ENCODE measurements at regions not wholly inside any gene's neighbourhood (a gene's known extent, or its start where the extent isn't known, plus 50 kb on each side); places are given as distances from the start of the nearest gene placed in this dataset.

DNA sequence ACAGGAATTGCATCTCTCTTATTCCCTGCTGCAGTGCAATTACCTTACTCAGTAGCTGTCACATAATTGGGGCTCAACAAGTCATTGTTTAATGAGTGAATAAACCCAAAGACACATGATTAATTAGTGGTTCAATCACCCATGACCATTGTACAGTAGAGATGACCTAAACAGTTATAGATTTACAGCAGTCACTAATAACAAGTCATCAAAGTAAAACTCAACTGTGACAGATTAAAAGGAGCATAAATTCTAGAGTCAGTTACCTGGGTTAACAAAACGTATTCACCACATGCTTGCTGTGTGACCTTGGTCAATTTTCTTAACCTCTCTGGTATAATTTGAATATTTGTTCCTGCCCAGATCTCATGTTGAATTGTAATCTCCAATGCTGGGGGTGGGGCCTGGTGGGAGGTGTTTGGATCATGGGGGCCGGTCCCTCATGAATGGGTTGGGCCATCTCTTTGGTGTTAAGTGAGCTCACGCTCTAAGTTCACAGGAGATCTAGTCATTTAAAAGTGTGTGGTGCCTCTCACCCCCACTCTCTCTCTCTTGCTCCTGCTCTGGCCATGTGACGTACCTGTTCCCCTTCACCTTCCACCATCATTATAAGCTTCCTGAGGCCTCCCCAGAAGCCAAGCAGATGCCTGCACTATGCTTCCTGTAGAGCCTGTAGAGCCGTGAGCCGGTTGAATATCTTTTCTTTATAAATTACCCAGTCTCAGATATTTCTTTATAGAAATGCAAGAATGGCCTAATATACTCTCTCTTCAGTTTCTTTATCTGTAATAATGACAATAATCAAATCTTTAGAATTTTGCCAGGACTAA, 141.9 kb upstream of the PLEKHG7 start:
- Histone ChIP-seq H3K27me3 (ENCODE audit: control insufficient read depth in 1 of 2, insufficient read depth in 2 of 2, low read length in 2 of 2) (no peaks in the 10 kb centered on the region), H3K4me1 (ENCODE audit: insufficient read depth, low read length) (peaks cover 25% of the 10 kb centered on the region), H3K9me3 (ENCODE audit: low read length) (no peaks in the 10 kb centered on the region), H3K9ac (ENCODE audit: low read length) (no peak overlapping the region), H3K4me3 (ENCODE audit: low read depth in 1 of 2, low read length in 2 of 2) (no peak overlapping the region), H3K27ac (ENCODE audit: low read depth, low read length) (peak overlapping the region; percentile 45), H3K36me3 (ENCODE audit: insufficient read depth, low read length) (no peaks in the 10 kb centered on the region)

DNA sequence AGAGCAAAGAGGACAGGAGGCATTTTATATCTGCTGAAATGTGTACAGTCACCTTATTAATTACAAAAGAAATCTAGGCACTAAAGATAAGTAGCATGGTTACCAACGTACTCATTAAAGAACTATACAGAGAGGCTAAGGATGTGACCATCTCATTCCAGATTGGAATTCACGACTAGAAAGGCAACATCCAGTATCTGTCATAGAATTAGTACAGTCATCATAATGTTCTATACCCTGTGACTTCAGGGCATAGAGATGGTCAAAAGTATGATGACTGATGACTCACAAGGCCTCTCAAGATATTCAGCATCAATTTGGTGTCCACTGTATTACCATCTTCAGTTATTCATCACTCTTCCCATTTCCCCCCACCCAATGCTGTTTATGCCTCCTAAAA, 144.0 kb upstream of the PLEKHG7 start:
- H3K9ac ChIP-seq (ENCODE audit: low read length): no peak overlapping the region
- no peak overlapping the region for H3K4me3 ChIP-seq (ENCODE audit: low read depth in 1 of 2, low read length in 2 of 2)
- H3K36me3 ChIP-seq (ENCODE audit: insufficient read depth, low read length): no peaks in the 10 kb centered on the region
- peaks cover 36% of the 10 kb centered on the region for H3K4me1 ChIP-seq (ENCODE audit: insufficient read depth, low read length)
- no peaks in the 10 kb centered on the region for H3K9me3 ChIP-seq (ENCODE audit: low read length)
- H3K27ac ChIP-seq (ENCODE audit: low read depth, low read length): no peak overlapping the region
- H3K27me3 ChIP-seq (ENCODE audit: control insufficient read depth in 1 of 2, insufficient read depth in 2 of 2, low read length in 2 of 2): no peaks in the 10 kb centered on the region

DNA sequence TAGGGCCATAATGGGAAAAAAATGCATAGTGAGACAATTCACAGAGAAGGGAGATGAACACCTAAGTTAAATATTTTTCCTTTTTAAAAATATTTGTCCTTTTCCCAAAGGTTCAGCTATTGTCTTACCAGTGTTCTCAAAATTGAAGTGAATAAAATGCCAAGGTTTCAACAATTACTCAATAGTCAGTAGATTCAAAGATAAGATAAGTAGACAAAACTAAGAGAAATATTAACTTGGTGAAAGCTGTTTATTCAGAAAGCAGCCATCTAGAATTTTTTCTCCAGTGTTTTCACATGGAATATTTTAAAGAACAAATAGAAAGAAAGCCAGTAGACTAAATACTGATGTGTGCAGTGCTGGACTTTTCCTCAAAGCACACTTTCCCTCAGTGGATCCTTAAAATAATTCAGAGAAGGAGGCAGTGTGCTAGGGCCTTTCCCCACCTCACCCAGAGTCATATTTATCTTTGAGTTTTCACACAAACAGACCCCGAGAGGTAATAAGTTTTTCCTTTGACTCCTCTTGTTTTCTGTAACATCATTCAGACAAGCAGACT, 144.5 kb upstream of the PLEKHG7 start:
- Histone ChIP-seq H3K4me3 (ENCODE audit: low read depth in 1 of 2, low read length in 2 of 2) (no peak overlapping the region), H3K27ac (ENCODE audit: low read depth, low read length) (no peak overlapping the region), H3K27me3 (ENCODE audit: control insufficient read depth in 1 of 2, insufficient read depth in 2 of 2, low read length in 2 of 2) (no peaks in the 10 kb centered on the region), H3K4me1 (ENCODE audit: insufficient read depth, low read length) (peaks cover 36% of the 10 kb centered on the region), H3K36me3 (ENCODE audit: insufficient read depth, low read length) (no peaks in the 10 kb centered on the region), H3K9me3 (ENCODE audit: low read length) (no peaks in the 10 kb centered on the region), H3K9ac (ENCODE audit: low read length) (no peak overlapping the region)

DNA sequence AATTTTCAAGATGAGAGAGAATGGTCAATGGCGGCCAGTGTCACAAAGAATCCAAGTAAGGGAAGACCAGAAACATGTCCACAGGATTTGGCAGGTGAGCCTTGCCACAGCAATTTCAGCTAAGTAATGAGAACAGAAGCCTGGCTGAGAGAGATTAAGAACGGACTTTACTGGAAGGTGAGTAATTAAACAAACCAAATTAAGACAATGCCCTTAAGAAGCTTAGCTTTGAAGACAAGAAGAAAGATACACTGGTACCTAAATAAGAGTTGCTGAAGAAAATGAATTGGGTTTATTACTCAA, 145.4 kb upstream of the PLEKHG7 start:
- no peaks in the 10 kb centered on the region for H3K9me3 ChIP-seq (ENCODE audit: low read length)
- no peak overlapping the region for H3K27ac ChIP-seq (ENCODE audit: low read depth, low read length)

DNA sequence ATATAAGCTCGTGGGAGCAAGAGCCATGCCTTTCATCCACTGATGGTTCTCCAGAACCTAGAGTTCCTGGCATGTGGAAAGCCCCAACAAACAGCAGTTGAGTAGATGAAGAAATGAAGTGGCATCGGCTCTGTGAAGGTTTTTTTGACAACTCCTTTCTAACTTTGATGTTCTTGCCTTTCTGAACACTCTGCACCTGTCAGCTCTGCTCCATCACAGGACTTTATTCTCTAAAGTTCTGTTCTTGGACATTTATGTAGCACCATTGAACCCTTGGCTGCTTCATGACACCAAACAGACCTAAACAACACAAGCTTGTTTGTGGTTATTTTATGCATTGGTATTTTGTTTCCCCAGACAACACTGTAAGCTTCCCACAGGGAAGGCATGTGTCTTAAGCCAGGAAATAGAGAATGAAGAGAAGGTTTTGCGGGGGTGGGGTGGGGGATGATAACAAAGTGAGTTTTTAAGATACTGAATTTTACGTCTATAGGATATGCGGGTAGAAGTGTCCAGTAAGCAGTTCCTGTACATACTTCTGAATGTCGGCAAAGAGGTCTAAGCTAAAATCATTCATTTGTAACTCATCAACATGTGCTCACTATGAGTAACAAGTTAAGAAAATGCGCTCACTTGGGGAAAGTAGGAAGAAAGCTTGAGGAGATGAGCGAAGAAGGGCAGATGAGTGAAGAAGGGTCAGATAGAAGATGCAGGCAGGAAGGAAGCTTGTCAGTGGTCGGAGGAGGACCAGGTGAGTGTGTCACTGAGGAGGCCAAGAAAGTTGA, 146.0 kb upstream of the PLEKHG7 start:
- peaks cover 27% of the 10 kb centered on the region for H3K4me1 ChIP-seq (ENCODE audit: insufficient read depth, low read length)
- no peak overlapping the region for H3K4me3 ChIP-seq (ENCODE audit: low read depth in 1 of 2, low read length in 2 of 2)
- H3K27me3 ChIP-seq (ENCODE audit: control insufficient read depth in 1 of 2, insufficient read depth in 2 of 2, low read length in 2 of 2): no peaks in the 10 kb centered on the region
- no peak overlapping the region for H3K9ac ChIP-seq (ENCODE audit: low read length)
- H3K36me3 ChIP-seq (ENCODE audit: insufficient read depth, low read length): no peaks in the 10 kb centered on the region
- no peak overlapping the region for H3K27ac ChIP-seq (ENCODE audit: low read depth, low read length)
- no peaks in the 10 kb centered on the region for H3K9me3 ChIP-seq (ENCODE audit: low read length)

More for the DNA sequence above, 145.4 kb upstream of the PLEKHG7 start:
- peaks cover 32% of the 10 kb centered on the region for H3K4me1 ChIP-seq (ENCODE audit: insufficient read depth, low read length)
- H3K36me3 ChIP-seq (ENCODE audit: insufficient read depth, low read length): no peaks in the 10 kb centered on the region
- H3K9ac ChIP-seq (ENCODE audit: low read length): no peak overlapping the region
- H3K4me3 ChIP-seq (ENCODE audit: low read depth in 1 of 2, low read length in 2 of 2): no peak overlapping the region
- H3K27me3 ChIP-seq (ENCODE audit: control insufficient read depth in 1 of 2, insufficient read depth in 2 of 2, low read length in 2 of 2): no peaks in the 10 kb centered on the region

DNA sequence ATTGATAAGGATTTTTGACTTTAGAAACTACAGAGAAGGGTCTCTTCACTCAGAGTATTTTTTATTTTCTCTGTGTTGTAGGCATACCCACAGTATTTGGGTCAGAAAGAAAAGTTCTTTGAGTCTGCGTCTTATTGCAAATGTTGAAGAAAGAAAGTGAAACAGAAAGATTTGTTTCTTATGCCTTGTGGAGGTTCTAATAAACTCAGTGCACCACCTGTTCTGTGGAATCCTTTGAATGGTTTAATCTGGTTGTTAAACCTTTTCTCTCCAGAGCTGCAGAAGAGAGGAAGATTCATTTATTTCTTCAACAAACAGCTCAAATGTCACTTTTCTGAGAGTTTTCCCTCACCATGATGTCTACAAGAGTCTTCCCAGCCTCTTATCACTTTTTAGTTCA, 146.6 kb upstream of the PLEKHG7 start:
- no peak overlapping the region for H3K9ac ChIP-seq (ENCODE audit: low read length)
- no peaks in the 10 kb centered on the region for H3K9me3 ChIP-seq (ENCODE audit: low read length)
- H3K36me3 ChIP-seq (ENCODE audit: insufficient read depth, low read length): no peaks in the 10 kb centered on the region
- no peak overlapping the region for H3K27ac ChIP-seq (ENCODE audit: low read depth, low read length)
- no peak overlapping the region for H3K4me3 ChIP-seq (ENCODE audit: low read depth in 1 of 2, low read length in 2 of 2)
- H3K27me3 ChIP-seq (ENCODE audit: control insufficient read depth in 1 of 2, insufficient read depth in 2 of 2, low read length in 2 of 2): no peaks in the 10 kb centered on the region
- peaks cover 20% of the 10 kb centered on the region for H3K4me1 ChIP-seq (ENCODE audit: insufficient read depth, low read length)

DNA sequence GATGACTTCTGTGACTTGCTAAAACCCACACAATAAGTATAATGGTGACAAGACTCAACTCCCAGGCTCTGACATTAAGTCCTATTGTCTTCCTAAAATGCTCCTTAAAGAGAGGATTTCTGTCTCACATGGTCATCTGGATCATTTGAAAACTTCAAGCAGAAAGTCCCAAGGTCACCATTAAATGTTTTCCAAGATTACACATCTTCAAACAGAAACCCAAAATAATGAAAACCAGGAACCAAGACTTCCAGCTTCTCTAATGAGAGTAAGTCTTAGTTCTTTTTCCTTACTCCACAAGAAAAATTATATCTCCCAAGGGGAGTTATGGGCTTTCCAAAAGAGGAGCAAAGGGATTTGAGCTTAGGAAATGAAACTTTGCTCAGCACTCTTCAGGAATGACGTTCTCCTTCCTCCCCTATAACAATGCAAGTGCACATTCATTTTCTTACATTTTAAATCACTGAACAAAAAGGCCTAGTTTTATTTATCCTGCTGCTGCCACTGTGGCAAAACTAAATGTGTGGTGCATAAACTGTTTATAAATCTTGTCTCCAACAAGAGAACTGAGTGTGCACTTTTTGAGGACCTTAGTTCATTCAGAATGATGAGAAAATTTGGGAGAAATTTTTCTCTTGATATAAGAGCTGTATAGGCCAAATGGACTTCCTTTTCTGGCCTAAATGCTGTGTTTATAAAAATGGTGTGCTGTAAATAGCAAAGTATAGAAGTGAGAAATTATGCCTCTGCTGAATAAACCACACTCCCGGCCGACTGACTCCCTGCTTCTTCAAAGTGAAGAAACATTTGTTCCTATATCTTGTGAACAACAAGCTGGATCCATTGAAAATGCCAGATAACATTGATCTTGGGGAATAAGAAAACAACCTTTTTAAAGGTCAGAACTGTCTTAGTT, 148.4 kb upstream of the PLEKHG7 start:
- Histone ChIP-seq H3K4me1 (ENCODE audit: insufficient read depth, low read length) (peaks cover 19% of the 10 kb centered on the region), H3K9me3 (ENCODE audit: low read length) (no peaks in the 10 kb centered on the region), H3K27ac (ENCODE audit: low read depth, low read length) (peak overlapping the region; percentile 28), H3K4me3 (ENCODE audit: low read depth in 1 of 2, low read length in 2 of 2) (no peak overlapping the region), H3K9ac (ENCODE audit: low read length) (no peak overlapping the region), H3K36me3 (ENCODE audit: insufficient read depth, low read length) (no peaks in the 10 kb centered on the region), H3K27me3 (ENCODE audit: control insufficient read depth in 1 of 2, insufficient read depth in 2 of 2, low read length in 2 of 2) (no peaks in the 10 kb centered on the region)

DNA sequence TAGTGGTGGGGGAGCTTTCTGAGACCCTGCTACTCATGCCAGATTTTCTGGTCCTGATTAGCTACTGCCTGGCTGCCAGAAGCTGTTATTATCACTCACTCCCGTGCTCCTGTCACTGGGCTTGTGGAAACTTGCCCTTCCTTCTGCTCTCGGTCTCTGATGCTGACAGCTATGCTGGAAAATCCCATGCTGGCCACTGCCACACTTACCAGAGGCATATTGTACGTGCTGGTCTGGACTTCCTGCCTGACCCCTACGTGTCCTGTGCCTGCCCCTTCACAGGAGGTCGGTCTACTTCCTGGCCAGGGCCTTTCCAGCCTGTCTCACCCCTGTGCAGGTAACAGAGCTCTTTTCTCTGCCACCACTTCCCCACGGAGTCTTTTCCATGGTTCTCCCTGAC, 149.4 kb upstream of the PLEKHG7 start:
- Histone ChIP-seq H3K36me3 (ENCODE audit: insufficient read depth, low read length) (no peaks in the 10 kb centered on the region), H3K9ac (ENCODE audit: low read length) (no peak overlapping the region), H3K4me3 (ENCODE audit: low read depth in 1 of 2, low read length in 2 of 2) (no peak overlapping the region), H3K4me1 (ENCODE audit: insufficient read depth, low read length) (peaks cover 11% of the 10 kb centered on the region), H3K27ac (ENCODE audit: low read depth, low read length) (no peak overlapping the region), H3K27me3 (ENCODE audit: control insufficient read depth in 1 of 2, insufficient read depth in 2 of 2, low read length in 2 of 2) (no peaks in the 10 kb centered on the region), H3K9me3 (ENCODE audit: low read length) (no peaks in the 10 kb centered on the region)

DNA sequence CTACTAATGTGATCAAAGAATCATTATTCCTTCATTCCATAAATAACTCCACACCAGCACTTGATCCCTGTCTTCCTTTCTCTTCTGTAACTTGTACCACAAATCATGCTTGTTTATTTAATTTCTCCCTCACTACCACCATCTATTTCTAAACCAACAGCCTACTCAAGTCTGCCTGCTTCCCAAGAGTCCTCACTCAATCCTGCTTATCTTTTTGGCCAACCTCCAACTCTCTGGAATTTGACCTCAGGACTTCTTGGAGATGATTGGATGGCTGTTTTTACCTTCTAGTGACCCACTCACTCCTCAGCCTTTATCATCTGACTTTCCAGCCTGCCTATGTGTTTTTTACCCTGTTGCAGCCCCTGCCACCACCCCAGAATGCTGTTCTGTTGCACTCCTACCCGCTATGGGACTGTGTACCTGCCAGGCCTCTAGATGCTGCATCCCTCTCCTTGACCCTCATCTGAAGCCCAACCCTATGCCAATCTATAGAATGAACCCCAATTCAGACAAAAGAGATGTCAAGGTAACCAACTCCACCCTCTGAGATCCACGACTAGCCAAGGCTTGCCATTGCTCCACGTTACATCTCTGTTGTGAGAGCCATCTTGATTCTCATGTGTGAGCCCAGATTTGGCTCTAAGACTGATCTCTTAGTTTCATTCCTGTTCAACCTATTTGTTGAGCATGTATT, 150.2 kb upstream of the PLEKHG7 start:
- Histone ChIP-seq H3K4me3 (ENCODE audit: low read depth in 1 of 2, low read length in 2 of 2) (no peak overlapping the region), H3K9me3 (ENCODE audit: low read length) (no peaks in the 10 kb centered on the region), H3K9ac (ENCODE audit: low read length) (no peak overlapping the region), H3K27me3 (ENCODE audit: control insufficient read depth in 1 of 2, insufficient read depth in 2 of 2, low read length in 2 of 2) (no peaks in the 10 kb centered on the region), H3K36me3 (ENCODE audit: insufficient read depth, low read length) (no peaks in the 10 kb centered on the region), H3K4me1 (ENCODE audit: insufficient read depth, low read length) (peaks cover 11% of the 10 kb centered on the region), H3K27ac (ENCODE audit: low read depth, low read length) (no peak overlapping the region)

DNA sequence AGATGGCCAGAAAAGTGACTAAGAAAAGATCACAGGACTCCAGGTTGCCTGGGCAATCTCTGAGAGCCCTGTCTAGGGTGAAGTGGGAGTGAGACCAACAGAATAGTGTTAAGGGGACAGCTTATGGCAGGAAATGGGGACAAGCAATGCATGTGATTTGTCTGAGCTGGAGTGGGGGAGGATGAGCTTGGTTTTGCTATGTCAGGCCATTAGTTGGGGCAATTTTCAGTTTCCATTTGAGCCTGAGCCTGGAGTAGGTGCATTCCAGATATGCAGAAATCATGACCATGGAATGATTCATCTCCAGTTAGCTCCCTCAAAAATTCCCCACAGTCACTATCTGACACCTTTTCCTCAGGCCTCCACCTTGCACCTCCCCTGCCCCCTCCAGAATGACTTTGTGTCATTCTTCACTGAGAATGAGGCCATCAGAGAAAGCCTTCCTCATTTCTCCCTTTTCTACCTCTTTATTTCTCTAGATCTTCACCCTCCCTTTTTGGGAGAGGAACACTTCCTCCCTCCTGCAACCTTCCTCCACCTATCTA, 150.9 kb upstream of the PLEKHG7 start:
- Histone ChIP-seq H3K27me3 (ENCODE audit: control insufficient read depth in 1 of 2, insufficient read depth in 2 of 2, low read length in 2 of 2) (no peaks in the 10 kb centered on the region), H3K36me3 (ENCODE audit: insufficient read depth, low read length) (no peaks in the 10 kb centered on the region), H3K9me3 (ENCODE audit: low read length) (no peaks in the 10 kb centered on the region), H3K9ac (ENCODE audit: low read length) (no peak overlapping the region), H3K27ac (ENCODE audit: low read depth, low read length) (no peak overlapping the region), H3K4me3 (ENCODE audit: low read depth in 1 of 2, low read length in 2 of 2) (no peak overlapping the region), H3K4me1 (ENCODE audit: insufficient read depth, low read length) (peaks cover 11% of the 10 kb centered on the region)

All from muscle layer of colon (tissue), 2 donors.